Small intestine (tissue), 7 donors: ENCODE measurements at regions not wholly inside any gene's neighbourhood (a gene's known extent, or its start where the extent isn't known, plus 50 kb on each side); places are given as distances from the start of the nearest gene placed in this dataset.

Experiments used
- DNase-seq, 2 donors: peaks; one replicate each; pipeline versions ENCODE4 v3.0.0 to v3.0.0-alpha.2; 2013
- FAIRE-seq: peaks from 2 replicates; lab custom pipeline; 2012; peaks lifted over from hg19 to GRCh38; lab: Jason Lieb, UNC
- H3K27ac ChIP-seq, 3 donors: one replicate each; pipeline ENCODE4 v1.5.1; 2013; ENCODE audit warnings: low read length in 2 of 3, mild to moderate bottlenecking in 2 of 3, control low read depth in 1 of 3, inconsistent platforms in 1 of 3, low read depth in 1 of 3, moderate library complexity in 1 of 3
- H3K27me3 ChIP-seq, 3 donors: one replicate each; pipeline ENCODE4 v1.6.1; 2013; ENCODE audit warnings: low read length in 3 of 3, inconsistent platforms in 1 of 3; ENCODE audit not compliant: control insufficient read depth in 3 of 3, insufficient read depth in 3 of 3
- H3K36me3 ChIP-seq, 3 donors: one replicate each; pipeline ENCODE4 v1.6.1; 2013; ENCODE audit warnings: low read length in 3 of 3, inconsistent platforms in 1 of 3, low read depth in 1 of 3, mild to moderate bottlenecking in 1 of 3, moderate library complexity in 1 of 3; ENCODE audit not compliant: control insufficient read depth in 3 of 3, insufficient read depth in 2 of 3
- H3K4me1 ChIP-seq, 3 donors: one replicate each; pipeline ENCODE4 v1.6.1; 2013; ENCODE audit warnings: low read length in 2 of 3, inconsistent platforms in 1 of 3, low read depth in 1 of 3, mild to moderate bottlenecking in 1 of 3, moderate library complexity in 1 of 3; ENCODE audit not compliant: control insufficient read depth in 3 of 3, insufficient read depth in 2 of 3
- H3K4me3 ChIP-seq, 3 donors: one replicate each; pipeline ENCODE4 v1.5.1; 2013; ENCODE audit warnings: low read length in 3 of 3, control low read depth in 1 of 3, inconsistent platforms in 1 of 3, low read depth in 1 of 3, mild to moderate bottlenecking in 1 of 3, moderate library complexity in 1 of 3
- H3K9me3 ChIP-seq, 2 donors: one replicate each; pipeline ENCODE4 v1.6.1; 2013; ENCODE audit warnings: low read depth in 1 of 2, low read length in 1 of 2; ENCODE audit not compliant: control insufficient read depth in 2 of 2, insufficient read depth in 1 of 2
- WGBS, 3 donors: extraction: QIAGEN DNeasy Blood & Tissue Kit; methylation state at CpG; one replicate each; pipeline ENCODE4 v1.1.7; 2013; 5-methylcytosine and 5-hydroxymethylcytosine counted together
- donor health status: healthy with polysubstance abuse.
- donor health status: control.
- donor health status: control.
- donor health status: Bipolar disorder and iron deficiency.
- donor health status: healthy.

GRCh38 chr17:34090593-34090992, 164.5 kb upstream of the CCL2 start:
- H3K9me3 ChIP-seq, result no peaks in the 10 kb centered on the region
- H3K27ac ChIP-seq, result no peak overlapping the region
- DNase-seq, result no peak
- FAIRE-seq, result no peak
- WGBS, 3 donors, result 98 to 100% (median 100%) methylated on average over 1 of the region's 1 CpG
- H3K4me1 ChIP-seq, result no peaks in the 10 kb centered on the region
- no peak overlapping the region for H3K4me3 ChIP-seq
- no peaks in the 10 kb centered on the region for H3K36me3 ChIP-seq
- no peaks in the 10 kb centered on the region for H3K27me3 ChIP-seq

- 78 to 90% (median 84%) methylated on average over 3 of the region's 3 CpGs for WGBS, 3 donors
- Histone ChIP-seq H3K36me3 (no peaks in the 10 kb centered on the region), H3K9me3 (no peaks in the 10 kb centered on the region), H3K27ac (no peak overlapping the region), H3K27me3 (no peaks in the 10 kb centered on the region), H3K4me3 (no peak overlapping the region), H3K4me1 (no peaks in the 10 kb centered on the region)
- DNase-seq (no peak), FAIRE-seq (no peak)
Observed at GRCh38 chr17:34091975-34092374, 163.1 kb upstream of the CCL2 start.

GRCh38 chr17:34095106-34095505, 160.0 kb upstream of the CCL2 start:
- Histone ChIP-seq H3K4me3 (no peak overlapping the region), H3K27me3 (no peaks in the 10 kb centered on the region), H3K9me3 (no peaks in the 10 kb centered on the region), H3K27ac (no peak overlapping the region), H3K4me1 (no peaks in the 10 kb centered on the region), H3K36me3 (no peaks in the 10 kb centered on the region)
- 14 to 42% (median 27%) methylated on average over 1 of the region's 1 CpG for WGBS, 3 donors
- DNase-seq (no peak), FAIRE-seq (no peak)

- WGBS, 3 donors, result 69 to 84% (median 79%) methylated on average over 5 of the region's 5 CpGs
- no peak for FAIRE-seq
Observed at GRCh38 chr17:34098699-34099098, 156.4 kb upstream of the CCL2 start.

GRCh38 chr17:34099859-34100515, 155.1 kb upstream of the CCL2 start:
- Histone ChIP-seq H3K9me3 (no peaks in the 10 kb centered on the region), H3K4me3 (no peak overlapping the region), H3K36me3 (no peaks in the 10 kb centered on the region), H3K27ac (no peak overlapping the region), H3K4me1 (no peaks in the 10 kb centered on the region), H3K27me3 (no peaks in the 10 kb centered on the region)
- WGBS, 3 donors, result 69 to 70% (median 70%) methylated on average over 8 of the region's 8 CpGs
- DNase-seq, result no peak
- no peak for FAIRE-seq

More at GRCh38 chr17:34098699-34099098, 156.4 kb upstream of the CCL2 start:
- no peak overlapping the region for H3K4me3 ChIP-seq
- no peaks in the 10 kb centered on the region for H3K36me3 ChIP-seq
- H3K27me3 ChIP-seq, result no peaks in the 10 kb centered on the region
- H3K27ac ChIP-seq, result no peak overlapping the region
- H3K9me3 ChIP-seq, result no peaks in the 10 kb centered on the region
- no peaks in the 10 kb centered on the region for H3K4me1 ChIP-seq
- DNase-seq, result no peak

- Histone ChIP-seq H3K4me1 (no peaks in the 10 kb centered on the region), H3K27ac (no peak overlapping the region), H3K4me3 (no peak overlapping the region), H3K9me3 (no peaks in the 10 kb centered on the region), H3K27me3 (no peaks in the 10 kb centered on the region), H3K36me3 (no peaks in the 10 kb centered on the region)
- no peak for DNase-seq
- no peak for FAIRE-seq
- 60 to 78% (median 68%) methylated on average over 2 of the region's 2 CpGs for WGBS, 3 donors
Observed at GRCh38 chr17:34107019-34107418, 148.1 kb upstream of the CCL2 start.

GRCh38 chr17:34110315-34110714, 144.8 kb upstream of the CCL2 start:
- Histone ChIP-seq H3K4me1 (no peaks in the 10 kb centered on the region), H3K36me3 (no peaks in the 10 kb centered on the region), H3K4me3 (no peak overlapping the region), H3K27ac (no peak overlapping the region), H3K27me3 (no peaks in the 10 kb centered on the region), H3K9me3 (no peaks in the 10 kb centered on the region)
- DNase-seq (no peak), FAIRE-seq (no peak)
- WGBS, 3 donors, result 34 to 56% (median 38%) methylated on average over 6 of the region's 6 CpGs

GRCh38 chr17:34113089-34113488, 142.0 kb upstream of the CCL2 start:
- 78 to 98% (median 94%) methylated on average over 2 of the region's 2 CpGs for WGBS, 3 donors
- Histone ChIP-seq H3K4me3 (no peak overlapping the region), H3K9me3 (no peaks in the 10 kb centered on the region), H3K27me3 (peaks cover 0 to 2% (median 0%) of the 10 kb centered on the region in 3 donors), H3K4me1 (no peaks in the 10 kb centered on the region), H3K27ac (no peak overlapping the region), H3K36me3 (no peaks in the 10 kb centered on the region)
- no peak for FAIRE-seq
- no peak for DNase-seq

- DNase-seq (no peak), FAIRE-seq (no peak)
- Histone ChIP-seq H3K4me3 (no peak overlapping the region), H3K36me3 (no peaks in the 10 kb centered on the region), H3K4me1 (no peaks in the 10 kb centered on the region), H3K27ac (no peak overlapping the region), H3K27me3 (peaks cover 0 to 2% (median 0%) of the 10 kb centered on the region in 3 donors), H3K9me3 (no peaks in the 10 kb centered on the region)
Observed at GRCh38 chr17:34114174-34114573, 140.9 kb upstream of the CCL2 start.
